CD4-positive, alpha-beta memory T cell (primary cell): ENCODE measurements at regions not wholly inside any gene's neighbourhood (a gene's known extent, or its start where the extent isn't known, plus 50 kb on each side); places are given as distances from the start of the nearest gene placed in this dataset.

Experiments used
- CTCF ChIA-PET: fragments of 350-600 bp; sonication (Branson Sonifier 250); formaldehyde crosslinking; loops from one replicate; lab custom pipeline; 2021; ENCODE audit warnings: inconsistent platforms; ENCODE audit not compliant: partially characterized antibody; lab: Charles Lee
- POLR2A ChIA-PET: fragments of 350-600 bp; sonication (Branson Sonifier 250); formaldehyde crosslinking; loops from one replicate; lab custom pipeline; 2021; ENCODE audit not compliant: partially characterized antibody; lab: Charles Lee
- DNase-seq, 5 donors: peaks; one replicate each; pipeline versions ENCODE4 v3.0.0 to v3.0.0-alpha.2; 2020 to 2022; ENCODE audit warnings: mixed read lengths in 1 of 5
- H3K27ac ChIP-seq: one replicate; pipeline ENCODE4 v1.7.0; 2013; ENCODE audit warnings: low read depth, low read length
- H3K27me3 ChIP-seq: 2 replicates; pipeline ENCODE4 v1.7.0; 2013; ENCODE audit warnings: mild to moderate bottlenecking, low read length, moderate library complexity; ENCODE audit not compliant: insufficient read depth
- H3K36me3 ChIP-seq: 2 replicates; pipeline ENCODE4 v1.7.0; 2013; ENCODE audit warnings: mild to moderate bottlenecking, low read length, moderate library complexity; ENCODE audit not compliant: insufficient read depth
- H3K4me1 ChIP-seq: 2 replicates; pipeline ENCODE4 v1.7.0; 2013; ENCODE audit warnings: mild to moderate bottlenecking, low read length, moderate library complexity; ENCODE audit not compliant: insufficient read depth
- H3K4me3 ChIP-seq, 2 donors: one replicate each; pipeline ENCODE4 v1.7.0; 2013; ENCODE audit warnings: low read length in 2 of 2, mild to moderate bottlenecking in 1 of 2
- H3K9me3 ChIP-seq, 2 donors: one replicate each; pipeline ENCODE4 v1.7.0; 2013; ENCODE audit warnings: low read length in 2 of 2, control low read depth in 1 of 2; ENCODE audit not compliant: control insufficient read depth in 1 of 2
- H3K27ac Mint-ChIP-seq, 7 donors: one replicate each; pipeline ENCODE4 v1.8.0; 2020 to 2021; ENCODE audit warnings: mixed read lengths in 7 of 7, mild to moderate bottlenecking in 6 of 7, inconsistent platforms in 3 of 7, moderate library complexity in 3 of 7
- H3K27me3 Mint-ChIP-seq, 2 donors: one replicate each; pipeline ENCODE4 v1.8.0; 2020 to 2021; ENCODE audit warnings: mixed read lengths in 2 of 2
- H3K36me3 Mint-ChIP-seq, 2 donors: one replicate each; pipeline ENCODE4 v1.8.0; 2020 to 2021; ENCODE audit warnings: mixed read lengths in 2 of 2, inconsistent platforms in 1 of 2, mild to moderate bottlenecking in 1 of 2
- H3K4me1 Mint-ChIP-seq, 4 donors: one replicate each; pipeline ENCODE4 v1.8.0; 2020 to 2021; ENCODE audit warnings: mixed read lengths in 4 of 4, mild to moderate bottlenecking in 1 of 4
- H3K4me3 Mint-ChIP-seq, 8 donors: one replicate each; pipeline ENCODE4 v1.8.0; 2020 to 2021; ENCODE audit warnings: mixed read lengths in 8 of 8, mild to moderate bottlenecking in 7 of 8, moderate library complexity in 6 of 8, inconsistent platforms in 3 of 8
- H3K9me3 Mint-ChIP-seq, 8 donors: one replicate each; pipeline ENCODE4 v1.8.0; 2020 to 2021; ENCODE audit warnings: mixed read lengths in 8 of 8, mild to moderate bottlenecking in 5 of 8, inconsistent platforms in 3 of 8, moderate library complexity in 1 of 8
- intact Hi-C: fragments of 100-400 bp; cut with micrococcal nuclease; formaldehyde crosslinking; loops from one replicate; pipeline ENCODE4 v1.15.1; 2023

DNA sequence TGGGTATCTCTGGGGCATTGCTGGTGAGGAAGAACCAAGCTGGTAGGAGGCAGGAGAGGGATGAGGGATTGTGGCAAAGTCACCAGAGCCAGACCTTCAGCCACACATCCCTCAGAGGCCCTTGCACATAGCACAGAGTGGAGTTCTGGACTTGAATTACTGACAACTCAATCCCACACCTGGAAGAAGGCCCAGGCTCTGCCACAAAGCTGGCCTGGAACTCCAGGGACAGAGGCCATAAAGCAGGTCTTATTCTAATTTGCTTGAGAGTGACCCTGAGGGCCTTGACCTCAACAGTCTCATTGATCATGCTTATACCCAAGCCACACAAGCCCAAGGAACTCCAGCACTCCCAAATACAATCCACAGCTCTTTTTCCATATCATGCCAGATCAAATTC, 486.2 kb upstream of the ZMIZ1 start:
- H3K36me3 Mint-ChIP-seq: no peaks in the 10 kb centered on the region
- H3K4me1 Mint-ChIP-seq: peaks cover 0 to 5% (median under 1%) of the 10 kb centered on the region in 4 donors
- no peak overlapping the region for H3K27ac Mint-ChIP-seq
- POLR2A ChIA-PET: no interaction called here
- Histone ChIP-seq H3K36me3 (no peaks in the 10 kb centered on the region), H3K9me3 (no peaks in the 10 kb centered on the region), H3K4me3 (no peak overlapping the region), H3K27me3 (no peaks in the 10 kb centered on the region), H3K27ac (no peak overlapping the region), H3K4me1 (no peaks in the 10 kb centered on the region)
- CTCF ChIA-PET: no interaction called here
- no peaks in the 10 kb centered on the region for H3K9me3 Mint-ChIP-seq
- no peak for DNase-seq
- intact Hi-C loops: no loop called here
- no peaks in the 10 kb centered on the region for H3K27me3 Mint-ChIP-seq
- no peak overlapping the region for H3K4me3 Mint-ChIP-seq

GRCh38 chr10:78584266-78584665, 484.5 kb upstream of the ZMIZ1 start:
- Histone ChIP-seq H3K36me3 (no peaks in the 10 kb centered on the region), H3K4me1 (no peaks in the 10 kb centered on the region), H3K27me3 (no peaks in the 10 kb centered on the region), H3K9me3 (no peaks in the 10 kb centered on the region), H3K27ac (no peak overlapping the region), H3K4me3 (no peak overlapping the region)
- Mint-ChIP-seq H3K36me3 (no peaks in the 10 kb centered on the region), H3K4me1 (no peaks in the 10 kb centered on the region), H3K9me3 (no peaks in the 10 kb centered on the region), H3K4me3 (no peak overlapping the region), H3K27ac (no peak overlapping the region), H3K27me3 (no peaks in the 10 kb centered on the region)
- intact Hi-C loops: no loop called here
- POLR2A ChIA-PET: no interaction called here
- no peak for DNase-seq
- CTCF ChIA-PET: no interaction called here

- Mint-ChIP-seq H3K27ac (no peak overlapping the region), H3K27me3 (no peaks in the 10 kb centered on the region), H3K36me3 (no peaks in the 10 kb centered on the region), H3K4me3 (no peak overlapping the region), H3K9me3 (no peaks in the 10 kb centered on the region), H3K4me1 (no peaks in the 10 kb centered on the region)
- intact Hi-C loops: no loop called here
- ChIA-PET CTCF (no interaction called here), POLR2A (interaction anchor here (0.6 kb wide), 1 partner anchor 334 kb away, joined by 3 read pairs; no protein-coding TSS in a partner anchor)
- Histone ChIP-seq H3K36me3 (no peaks in the 10 kb centered on the region), H3K27me3 (no peaks in the 10 kb centered on the region), H3K27ac (no peak overlapping the region), H3K9me3 (no peaks in the 10 kb centered on the region), H3K4me1 (no peaks in the 10 kb centered on the region), H3K4me3 (no peak overlapping the region)
- no peak for DNase-seq
Observed at GRCh38 chr10:78584681-78585080, 484.1 kb upstream of the ZMIZ1 start.

DNA sequence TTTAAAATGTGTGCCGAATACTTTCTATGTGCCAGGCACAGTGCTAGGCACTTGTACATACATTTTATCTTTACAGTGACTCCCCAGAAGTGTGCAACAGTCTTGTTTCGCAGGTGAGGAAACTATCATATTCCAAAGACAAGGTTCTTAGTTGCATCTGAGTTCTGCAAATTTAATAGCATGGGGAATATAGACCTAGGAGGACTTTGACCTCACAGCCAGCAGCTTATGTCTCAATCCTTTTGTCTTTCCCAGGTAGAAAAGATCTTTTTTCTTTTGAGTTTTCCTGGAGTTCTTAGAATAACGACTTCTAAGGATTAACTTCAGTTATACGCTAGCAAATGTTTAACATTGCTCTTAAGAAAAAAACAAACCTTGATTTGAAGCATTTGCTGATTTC, 482.8 kb upstream of the ZMIZ1 start:
- Mint-ChIP-seq H3K9me3 (no peaks in the 10 kb centered on the region), H3K4me1 (no peaks in the 10 kb centered on the region), H3K36me3 (no peaks in the 10 kb centered on the region), H3K4me3 (no peak overlapping the region), H3K27me3 (no peaks in the 10 kb centered on the region), H3K27ac (no peak overlapping the region)
- Histone ChIP-seq H3K4me3 (no peak overlapping the region), H3K27ac (no peak overlapping the region), H3K9me3 (no peaks in the 10 kb centered on the region), H3K4me1 (no peaks in the 10 kb centered on the region), H3K27me3 (no peaks in the 10 kb centered on the region), H3K36me3 (no peaks in the 10 kb centered on the region)
- ChIA-PET POLR2A (no interaction called here), CTCF (no interaction called here)
- no peak for DNase-seq
- intact Hi-C loops: no loop called here

- Histone ChIP-seq H3K4me1 (no peaks in the 10 kb centered on the region), H3K36me3 (no peaks in the 10 kb centered on the region), H3K4me3 (no peak overlapping the region), H3K27ac (no peak overlapping the region), H3K27me3 (no peaks in the 10 kb centered on the region), H3K9me3 (no peaks in the 10 kb centered on the region)
- ChIA-PET POLR2A (no interaction called here), CTCF (no interaction called here)
- intact Hi-C loops: no loop called here
- no peak for DNase-seq
- Mint-ChIP-seq H3K9me3 (no peaks in the 10 kb centered on the region), H3K27ac (no peak overlapping the region), H3K4me1 (no peaks in the 10 kb centered on the region), H3K4me3 (no peak overlapping the region), H3K27me3 (peaks cover 0 to 3% of the 10 kb centered on the region in 2 donors), H3K36me3 (no peaks in the 10 kb centered on the region)
Observed at GRCh38 chr10:78588194-78588811, 480.5 kb upstream of the ZMIZ1 start.

DNA sequence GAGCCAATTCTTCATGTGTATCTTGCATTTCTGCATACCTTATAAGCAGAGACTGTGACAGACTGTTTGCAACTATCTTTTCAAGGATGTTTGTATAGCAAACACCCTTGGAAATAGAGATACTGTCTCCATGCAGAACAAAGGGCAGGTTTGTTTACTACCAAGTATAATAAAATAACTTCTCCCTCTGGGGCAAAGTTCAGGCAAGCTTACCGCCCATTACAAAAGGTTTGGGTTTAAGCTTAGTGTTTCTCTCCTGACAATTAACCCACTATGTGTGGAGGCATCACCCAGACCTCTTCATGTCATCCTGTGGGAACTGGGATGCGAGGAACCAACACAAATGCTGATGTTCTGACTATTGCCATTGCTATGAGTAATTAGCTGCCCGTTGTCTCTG, 479.1 kb upstream of the ZMIZ1 start:
- no peak overlapping the region for H3K27ac Mint-ChIP-seq
- H3K27me3 Mint-ChIP-seq: peaks cover 0 to 4% of the 10 kb centered on the region in 2 donors

DNA sequence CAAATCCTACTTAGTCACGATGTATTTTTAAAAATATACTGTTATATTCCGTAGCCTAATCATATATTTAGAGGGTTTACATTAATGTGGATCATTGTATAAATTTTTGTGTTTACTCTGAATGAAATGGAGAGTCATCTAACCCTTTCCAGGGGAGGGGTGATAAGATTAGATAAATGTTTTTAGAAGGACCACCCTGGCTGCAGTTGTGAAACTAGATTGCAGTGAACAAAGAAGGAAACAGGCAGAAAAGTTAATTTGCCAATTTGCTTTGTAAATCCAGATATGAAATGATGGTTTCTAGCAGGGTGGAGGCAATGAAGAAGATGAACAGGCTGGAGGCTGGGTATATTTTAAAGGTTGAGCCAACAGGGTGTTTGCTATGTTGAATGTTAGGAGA, 477.7 kb upstream of the ZMIZ1 start:
- H3K4me3 Mint-ChIP-seq: no peak overlapping the region
- Histone ChIP-seq H3K4me1 (no peaks in the 10 kb centered on the region), H3K27ac (no peak overlapping the region), H3K9me3 (no peaks in the 10 kb centered on the region), H3K27me3 (no peaks in the 10 kb centered on the region), H3K36me3 (no peaks in the 10 kb centered on the region), H3K4me3 (no peak overlapping the region)
- ChIA-PET CTCF (no interaction called here), POLR2A (no interaction called here)
- no peak for DNase-seq
- H3K27me3 Mint-ChIP-seq: peaks cover 0 to 4% of the 10 kb centered on the region in 2 donors
- intact Hi-C loops: no loop called here
- H3K9me3 Mint-ChIP-seq: no peaks in the 10 kb centered on the region
- no peaks in the 10 kb centered on the region for H3K4me1 Mint-ChIP-seq
- H3K27ac Mint-ChIP-seq: no peak overlapping the region
- H3K36me3 Mint-ChIP-seq: no peaks in the 10 kb centered on the region

More for the DNA sequence above, 479.1 kb upstream of the ZMIZ1 start:
- no peaks in the 10 kb centered on the region for H3K27me3 ChIP-seq
- CTCF ChIA-PET: no interaction called here
- H3K9me3 ChIP-seq: no peaks in the 10 kb centered on the region
- H3K4me3 Mint-ChIP-seq: no peak overlapping the region
- no peak overlapping the region for H3K27ac ChIP-seq
- H3K4me1 ChIP-seq: no peaks in the 10 kb centered on the region
- no peaks in the 10 kb centered on the region for H3K9me3 Mint-ChIP-seq
- no peak overlapping the region for H3K4me3 ChIP-seq
- DNase-seq: no peak
- intact Hi-C loops: no loop called here
- H3K36me3 Mint-ChIP-seq: no peaks in the 10 kb centered on the region
- H3K4me1 Mint-ChIP-seq: no peaks in the 10 kb centered on the region
- POLR2A ChIA-PET: no interaction called here
- no peaks in the 10 kb centered on the region for H3K36me3 ChIP-seq
